Muscle of back (tissue), 3 donors: ENCODE measurements at regions not wholly inside any gene's neighbourhood (a gene's known extent, or its start where the extent isn't known, plus 50 kb on each side); places are given as distances from the start of the nearest gene placed in this dataset.

Experiments
- DNase-seq, 3 donors: peaks; one replicate each; pipeline versions ENCODE4 v3.0.0 to v3.0.0-alpha.2; 2013

- no peak for DNase-seq
Measured at GRCh38 chr6:10048370-10049297, 366.2 kb downstream of the TFAP2A start.

DNA sequence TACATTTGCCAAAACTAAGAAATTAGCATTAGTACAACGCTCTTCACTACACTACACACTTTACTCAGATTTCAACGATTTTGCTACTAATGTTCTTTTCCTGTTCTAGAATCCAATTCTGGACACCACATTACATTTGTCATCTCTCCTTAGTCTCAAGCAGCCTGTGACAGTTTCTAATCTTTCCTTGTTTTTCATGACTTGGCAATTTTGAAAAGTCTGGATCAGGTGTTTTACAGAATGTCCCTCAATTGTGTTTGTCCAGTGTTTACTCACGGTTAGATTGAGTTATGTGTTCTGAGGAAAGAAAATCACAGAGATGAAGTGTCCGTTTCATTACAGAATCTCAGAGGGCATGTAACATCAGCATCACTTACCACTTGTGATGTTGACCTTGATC lies 372.6 kb downstream of the TFAP2A start:
- DNase-seq = no peak

- no peak for DNase-seq
Measured at GRCh38 chr6:10033223-10033829, 381.5 kb downstream of the TFAP2A start.

DNA sequence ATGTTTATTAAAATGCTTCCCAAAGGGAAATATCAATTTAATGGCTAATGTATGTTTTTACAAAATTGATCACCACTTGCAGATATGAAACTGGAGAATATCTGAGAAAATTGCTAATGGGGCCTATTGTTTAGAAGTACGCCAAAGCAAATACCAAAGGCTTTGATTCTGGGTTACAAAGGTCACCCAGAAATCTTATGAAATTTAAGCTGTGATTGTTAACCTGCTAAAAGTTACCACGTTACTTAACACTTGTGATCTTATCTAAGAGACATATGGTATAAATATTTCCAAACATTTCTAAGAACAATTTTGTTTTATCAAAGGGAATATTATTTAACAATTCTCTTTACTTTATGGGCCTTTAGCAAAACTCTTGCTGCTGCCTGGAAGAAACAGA lies 383.3 kb downstream of the TFAP2A start:
- DNase-seq = no peak

- peak in 1 of 3 donors; percentile 7 for DNase-seq
Measured at GRCh38 chr6:10030942-10031537, 383.8 kb downstream of the TFAP2A start.

GRCh38 chr6:10028222-10028621 lies 386.7 kb downstream of the TFAP2A start:
- DNase-seq = no peak

- no peak for DNase-seq
Measured at GRCh38 chr6:10019851-10020250, 395.0 kb downstream of the TFAP2A start.

GRCh38 chr6:10014557-10014956 lies 400.3 kb downstream of the TFAP2A start:
- peak; percentile 57 to 82 (median 57) for DNase-seq

DNA sequence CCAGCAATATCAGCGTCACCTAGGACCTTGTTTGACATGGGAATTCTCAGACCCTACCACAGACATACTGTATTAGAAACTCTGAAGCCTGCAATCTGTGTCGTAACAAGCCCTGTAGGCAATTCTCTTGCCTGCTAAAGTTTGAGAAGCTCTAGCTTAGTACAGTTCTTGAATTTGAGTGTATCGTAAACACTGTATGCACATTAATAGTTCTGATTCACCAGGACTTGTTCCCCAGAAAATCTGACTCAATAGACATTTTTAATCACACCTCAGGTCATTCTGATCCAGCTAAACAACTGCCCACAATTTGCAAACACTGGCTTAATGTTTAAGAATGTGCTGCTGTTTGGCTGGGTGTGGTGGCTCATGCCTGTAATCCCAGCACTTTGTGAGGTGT lies 414.3 kb downstream of the TFAP2A start:
- no peak for DNase-seq

- DNase-seq = no peak
Measured at GRCh38 chr6:9999796-10000195, 415.1 kb downstream of the TFAP2A start.

- DNase-seq = no peak
Measured at GRCh38 chr6:9986273-9986672, 428.6 kb downstream of the TFAP2A start.

DNA sequence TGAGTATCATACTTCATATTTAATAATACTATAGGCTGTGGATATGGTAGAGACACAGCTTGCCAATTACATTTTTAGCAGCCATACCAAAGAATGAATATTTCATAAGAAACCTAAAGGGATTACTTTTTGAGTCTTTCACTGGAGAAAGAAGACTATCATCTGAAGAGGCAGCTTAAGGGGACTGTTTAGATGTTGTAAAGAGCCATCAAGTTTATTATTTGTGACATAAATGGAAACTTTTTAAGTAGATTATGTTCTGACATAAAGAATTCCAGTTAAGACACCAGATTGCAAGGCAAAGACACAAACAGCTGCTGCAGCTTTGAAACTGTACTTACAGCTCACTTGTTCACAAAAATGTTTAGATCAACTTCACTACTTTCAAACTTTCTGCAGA lies 429.4 kb downstream of the TFAP2A start:
- no peak for DNase-seq

DNA sequence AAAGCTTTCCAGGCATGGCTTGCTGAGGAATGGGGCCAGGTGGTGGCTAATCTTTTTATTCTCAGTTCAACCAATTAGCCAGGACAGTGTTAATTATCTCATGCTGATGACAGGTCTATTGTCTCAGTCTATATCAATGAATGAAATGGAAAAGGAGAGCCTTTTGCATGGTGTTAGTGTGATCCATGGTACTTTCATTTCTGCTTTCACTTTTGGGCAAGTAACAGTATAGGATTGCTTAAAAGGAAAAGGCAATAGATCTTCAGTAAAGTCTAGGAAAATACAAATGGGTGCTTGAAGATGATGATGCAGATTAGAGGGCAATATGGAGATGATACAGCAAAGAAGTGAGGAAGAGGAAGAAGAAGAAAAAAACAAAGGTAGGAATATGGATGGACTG lies 430.3 kb downstream of the TFAP2A start:
- no peak for DNase-seq

GRCh38 chr6:9983168-9983567 lies 431.7 kb downstream of the TFAP2A start:
- DNase-seq = no peak

GRCh38 chr6:9982215-9982614 lies 432.7 kb downstream of the TFAP2A start:
- DNase-seq = no peak

DNA sequence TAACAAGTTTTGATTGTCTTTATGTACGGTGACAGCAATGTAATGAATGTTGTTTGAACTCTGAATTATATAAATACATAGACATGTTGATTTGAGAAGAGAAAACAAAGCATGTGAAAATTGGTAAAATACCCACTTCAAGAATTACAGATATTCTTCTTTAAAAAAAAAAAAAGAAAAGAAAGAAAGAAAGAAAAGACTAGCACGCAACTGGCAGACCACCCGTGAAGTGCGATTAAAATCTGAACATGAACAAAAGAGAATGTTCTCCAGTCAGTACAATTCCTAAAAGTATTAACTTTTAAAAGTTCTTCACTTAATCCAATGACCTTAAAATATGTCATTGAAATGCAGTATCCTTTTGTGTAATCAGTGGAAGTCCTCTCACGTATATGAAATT lies 434.9 kb downstream of the TFAP2A start:
- DNase-seq = no peak

- no peak for DNase-seq
Measured at GRCh38 chr6:9978480-9978879, 436.4 kb downstream of the TFAP2A start.

DNA sequence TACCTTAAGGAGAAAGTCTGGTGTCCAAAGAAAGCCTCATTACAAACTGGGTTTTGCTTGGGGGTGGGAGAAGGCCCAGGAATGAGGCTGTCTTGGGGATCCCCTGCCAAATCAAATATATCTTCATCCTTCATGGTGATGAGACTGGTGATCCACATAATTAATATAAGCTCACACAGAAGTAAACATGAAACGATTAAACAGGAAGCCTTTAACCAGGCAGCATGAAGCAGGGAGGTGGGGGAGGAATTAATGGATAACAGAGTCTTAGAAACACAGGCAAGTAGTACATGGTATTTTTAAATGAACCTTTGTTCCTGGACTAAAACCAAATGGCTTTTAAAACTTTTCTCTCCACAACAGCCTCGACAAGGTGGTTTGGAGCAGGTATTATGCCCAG lies 437.5 kb downstream of the TFAP2A start:
- no peak for DNase-seq

DNA sequence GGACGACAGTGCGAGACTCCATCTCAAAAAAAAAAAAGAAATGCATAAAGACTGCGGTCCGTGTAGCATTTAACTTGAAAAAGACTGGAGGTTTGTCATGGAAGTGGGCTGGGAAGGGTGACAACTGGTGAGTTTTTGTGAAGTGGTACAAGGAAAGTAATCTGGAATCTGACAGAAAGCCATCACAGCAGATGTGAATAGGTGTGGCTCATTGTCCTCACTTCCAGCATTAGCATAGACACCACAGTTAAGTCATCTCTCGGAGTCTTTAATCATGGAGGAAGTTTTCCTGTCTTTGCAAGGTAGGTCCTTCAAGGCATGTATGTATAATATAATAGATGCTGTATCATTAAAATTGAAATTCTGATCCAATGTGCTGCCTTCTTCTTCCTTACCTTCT lies 453.2 kb downstream of the TFAP2A start:
- DNase-seq = no peak

- DNase-seq = no peak
Measured at GRCh38 chr6:9957215-9957759, 457.6 kb downstream of the TFAP2A start.

DNA sequence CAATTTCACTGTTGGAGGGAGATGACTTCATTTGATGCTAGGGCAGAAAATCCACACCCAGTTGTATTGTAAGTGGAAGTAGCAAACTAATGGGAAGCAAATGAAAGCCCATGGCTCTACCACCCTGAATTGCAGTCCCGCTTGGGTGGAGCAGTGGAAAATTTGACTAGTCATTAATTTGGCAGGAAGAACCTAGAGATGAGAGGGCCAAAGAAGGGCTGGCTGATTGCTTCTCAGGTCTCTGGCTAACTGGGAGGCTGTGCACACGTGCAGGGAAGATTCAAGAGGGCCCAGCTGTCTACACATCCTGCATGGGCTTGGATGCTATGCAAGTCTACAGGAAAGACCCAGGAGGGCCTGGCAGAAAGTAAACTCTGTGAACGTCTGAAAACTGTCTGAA lies 466.2 kb downstream of the TFAP2A start:
- peak in 2 of 3 donors; percentile 53 to 68 for DNase-seq

DNA sequence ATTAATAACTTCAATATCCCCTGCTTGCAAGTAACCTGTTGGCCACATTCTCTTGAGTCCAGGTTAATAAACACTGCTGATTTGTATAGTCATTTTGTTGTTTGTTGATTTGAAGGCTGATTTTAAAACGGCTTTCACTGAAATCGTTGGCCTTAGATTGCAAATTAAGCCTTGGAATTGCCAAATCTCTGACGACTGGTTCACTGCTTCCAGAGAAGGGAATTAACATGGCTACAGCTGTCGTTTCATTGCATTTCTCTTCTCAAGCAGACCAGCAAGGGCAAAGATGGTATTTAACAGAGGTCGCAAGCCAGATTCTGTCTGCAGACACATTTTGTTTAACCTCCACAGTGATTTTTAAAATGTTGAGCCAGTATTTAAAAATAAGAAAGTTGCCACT lies 470.9 kb downstream of the TFAP2A start:
- DNase-seq = peak in 1 of 3 donors; percentile 14

GRCh38 chr6:9943026-9943425 lies 471.8 kb downstream of the TFAP2A start:
- DNase-seq = no peak
